OCI-LY7 (cell line): ENCODE measurements at regions not wholly inside any gene's neighbourhood (a gene's known extent, or its start where the extent isn't known, plus 50 kb on each side); places are given as distances from the start of the nearest gene placed in this dataset.

Experiments used
- BruUV-seq: library from RNA; stranded (reverse); fragments of 400-500 nt; replicated peaks from 2 replicates; lab custom pipeline; 2021; lab: Mats Ljungman, UMichigan
- CTCF ChIA-PET: fragments of 300-600 bp; sonication (Branson Sonifier 250); formaldehyde crosslinking; loops from one replicate; lab custom pipeline; 2022; ENCODE audit warnings: antibody characterized with exemption; ENCODE audit not compliant: unreplicated experiment; lab: Charles Lee
- POLR2A ChIA-PET: fragments of 300-600 bp; sonication (Branson Sonifier 250); formaldehyde crosslinking; loops from one replicate; lab custom pipeline; 2022; ENCODE audit warnings: antibody characterized with exemption; lab: Charles Lee
- DNase-seq: peaks from one replicate; pipeline ENCODE4 v3.0.0-alpha.2; 2015; ENCODE audit warnings: low spot score
- H2AFZ ChIP-seq: fragments of 200-600 bp; sonication (generic), shearing (Covaris generic); 2 replicates; pipeline ENCODE4 v1.6.1; 2014; ENCODE audit warnings: mild to moderate bottlenecking, antibody characterized with exemption, low read length, moderate library complexity
- H3K27ac ChIP-seq: fragments of 200-600 bp; sonication (generic); 2 replicates; pipeline ENCODE4 v1.5.1; 2014; ENCODE audit warnings: mixed run types, low read depth, mild to moderate bottlenecking, moderate library complexity, low read length, inconsistent platforms; ENCODE audit not compliant: poor library complexity, severe bottlenecking
- H3K36me3 ChIP-seq: fragments of 200-600 bp; sonication (generic); 2 replicates; pipeline ENCODE4 v1.6.1; 2014; ENCODE audit warnings: mild to moderate bottlenecking, antibody characterized with exemption, low read length, moderate library complexity, mixed read lengths; ENCODE audit not compliant: insufficient read depth
- H3K4me1 ChIP-seq: fragments of 200-600 bp; sonication (generic); 2 replicates; pipeline ENCODE4 v1.5.1; 2014; ENCODE audit warnings: mild to moderate bottlenecking, low read length; ENCODE audit not compliant: insufficient read depth, poor library complexity, severe bottlenecking
- H3K4me2 ChIP-seq: fragments of 200-600 bp; sonication (generic); 2 replicates; pipeline ENCODE4 v1.6.1; 2014; ENCODE audit warnings: mild to moderate bottlenecking, low read length
- H3K4me3 ChIP-seq: fragments of 200-600 bp; sonication (generic); 2 replicates; pipeline ENCODE4 v1.5.1; 2014; ENCODE audit warnings: mild to moderate bottlenecking, low read depth, low read length; ENCODE audit not compliant: poor library complexity, severe bottlenecking
- H3K79me2 ChIP-seq: fragments of 200-600 bp; sonication (generic); 2 replicates; pipeline ENCODE4 v1.6.1; 2016; ENCODE audit warnings: low read depth, mild to moderate bottlenecking, low read length, moderate library complexity, mixed read lengths; ENCODE audit not compliant: insufficient read depth
- H3K9me2 ChIP-seq: fragments of 200-600 bp; sonication (generic); 2 replicates; pipeline ENCODE4 v1.6.1; 2016; ENCODE audit warnings: mild to moderate bottlenecking, low read length, mixed read lengths; ENCODE audit not compliant: insufficient read depth
- H3K9me3 ChIP-seq: fragments of 200-600 bp; sonication (generic); 2 replicates; pipeline ENCODE4 v1.6.1; 2014; ENCODE audit warnings: mild to moderate bottlenecking, mixed run types, low read length, mixed read lengths
- H4K20me1 ChIP-seq: fragments of 200-600 bp; sonication (generic); 2 replicates; pipeline ENCODE4 v1.6.1; 2014; ENCODE audit warnings: mild to moderate bottlenecking, antibody characterized with exemption, low read length, moderate library complexity, mixed read lengths; ENCODE audit not compliant: insufficient read depth
- EZH2phosphoT487 ChIP-seq: fragments of 200-600 bp; sonication (generic); IDR thresholded peaks from 2 replicates; pipeline ENCODE4 v1.6.1; 2018; ENCODE audit warnings: low read depth, borderline replicate concordance, mild to moderate bottlenecking, mixed run types, antibody characterized with exemption, low read length, moderate library complexity, mixed read lengths
- intact Hi-C: fragments of 100-400 bp; cut with micrococcal nuclease; formaldehyde crosslinking; loops from one replicate; pipeline ENCODE4 v1.10.0; 2022; ENCODE audit not compliant: unreplicated experiment
- TF ChIP-seq, protein P1 (sequence below): fragments of 200-600 bp; sonication (generic); conservative IDR thresholded peaks from 2 replicates; pipeline ENCODE4 v1.5.1; 2014; ENCODE audit warnings: mild to moderate bottlenecking, antibody characterized with exemption, low read length, moderate library complexity, mixed read lengths

- TF ChIP-seq EZH2phosphoT487 = no peak
- TF ChIP-seq, protein P1, sequence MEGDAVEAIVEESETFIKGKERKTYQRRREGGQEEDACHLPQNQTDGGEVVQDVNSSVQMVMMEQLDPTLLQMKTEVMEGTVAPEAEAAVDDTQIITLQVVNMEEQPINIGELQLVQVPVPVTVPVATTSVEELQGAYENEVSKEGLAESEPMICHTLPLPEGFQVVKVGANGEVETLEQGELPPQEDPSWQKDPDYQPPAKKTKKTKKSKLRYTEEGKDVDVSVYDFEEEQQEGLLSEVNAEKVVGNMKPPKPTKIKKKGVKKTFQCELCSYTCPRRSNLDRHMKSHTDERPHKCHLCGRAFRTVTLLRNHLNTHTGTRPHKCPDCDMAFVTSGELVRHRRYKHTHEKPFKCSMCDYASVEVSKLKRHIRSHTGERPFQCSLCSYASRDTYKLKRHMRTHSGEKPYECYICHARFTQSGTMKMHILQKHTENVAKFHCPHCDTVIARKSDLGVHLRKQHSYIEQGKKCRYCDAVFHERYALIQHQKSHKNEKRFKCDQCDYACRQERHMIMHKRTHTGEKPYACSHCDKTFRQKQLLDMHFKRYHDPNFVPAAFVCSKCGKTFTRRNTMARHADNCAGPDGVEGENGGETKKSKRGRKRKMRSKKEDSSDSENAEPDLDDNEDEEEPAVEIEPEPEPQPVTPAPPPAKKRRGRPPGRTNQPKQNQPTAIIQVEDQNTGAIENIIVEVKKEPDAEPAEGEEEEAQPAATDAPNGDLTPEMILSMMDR = no peak
- Histone ChIP-seq H4K20me1 (no peaks in the 10 kb centered on the region), H3K4me2 (no peak overlapping the region), H3K9me3 (no peaks in the 10 kb centered on the region), H3K9me2 (no peaks in the 10 kb centered on the region), H3K36me3 (no peaks in the 10 kb centered on the region), H3K4me1 (no peaks in the 10 kb centered on the region), H3K27ac (no peak overlapping the region), H3K79me2 (no peaks in the 10 kb centered on the region), H2AFZ (no peak overlapping the region), H3K4me3 (no peak overlapping the region)
- no peak for DNase-seq
- ChIA-PET POLR2A (no interaction called here), CTCF (no interaction called here)
- BruUV-seq = no TSS peak
- intact Hi-C loops = no loop called here
Observed at GRCh38 chrX:93419642-93420041, 253.7 kb downstream of the NAP1L3 start.

DNA sequence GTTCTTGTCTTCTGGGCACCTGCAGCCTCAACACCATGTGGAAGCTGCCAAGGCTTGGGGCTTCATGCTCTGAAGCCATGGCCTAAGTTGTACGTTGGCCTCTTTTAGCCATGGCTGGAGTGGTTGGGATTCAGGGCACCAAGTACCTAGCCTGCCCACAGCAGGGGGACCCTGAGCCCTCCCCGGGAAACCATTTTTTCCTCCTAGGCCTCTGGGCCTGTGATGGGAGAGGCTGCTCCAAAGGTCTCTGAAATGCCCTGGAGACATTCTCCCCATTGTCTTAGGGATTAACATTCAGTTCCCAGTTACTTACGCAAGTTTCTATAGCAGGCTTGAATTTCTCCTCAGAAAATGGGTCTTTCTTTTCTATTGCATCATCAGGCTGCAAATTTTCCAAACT lies 269.3 kb downstream of the NAP1L3 start:
- intact Hi-C loops = no loop called here

GRCh38 chrX:93354651-93355050 lies 318.7 kb downstream of the NAP1L3 start:
- Histone ChIP-seq H2AFZ (no peak overlapping the region), H3K36me3 (no peaks in the 10 kb centered on the region), H3K79me2 (no peaks in the 10 kb centered on the region), H3K9me2 (no peaks in the 10 kb centered on the region), H3K27ac (no peak overlapping the region), H3K4me3 (no peak overlapping the region), H3K9me3 (no peaks in the 10 kb centered on the region), H3K4me1 (no peaks in the 10 kb centered on the region), H3K4me2 (no peak overlapping the region), H4K20me1 (no peaks in the 10 kb centered on the region)
- ChIA-PET CTCF (no interaction called here), POLR2A (no interaction called here)
- DNase-seq = no peak
- TF ChIP-seq, protein P1 = no peak
- no peak for TF ChIP-seq EZH2phosphoT487
- no TSS peak for BruUV-seq
- intact Hi-C loops = no loop called here

More for the DNA sequence above, 269.3 kb downstream of the NAP1L3 start:
- H3K4me2 ChIP-seq = no peak overlapping the region
- ChIA-PET POLR2A (no interaction called here), CTCF (no interaction called here)
- no peak for DNase-seq
- no TSS peak for BruUV-seq
- no peak overlapping the region for H3K27ac ChIP-seq
- no peak overlapping the region for H2AFZ ChIP-seq
- H3K4me3 ChIP-seq = no peak overlapping the region
- H3K9me2 ChIP-seq = no peaks in the 10 kb centered on the region
- H3K4me1 ChIP-seq = no peaks in the 10 kb centered on the region
- no peaks in the 10 kb centered on the region for H3K79me2 ChIP-seq
- no peaks in the 10 kb centered on the region for H4K20me1 ChIP-seq
- no peak for TF ChIP-seq EZH2phosphoT487
- no peaks in the 10 kb centered on the region for H3K9me3 ChIP-seq
- H3K36me3 ChIP-seq = no peaks in the 10 kb centered on the region
